ENCODE measurements at regions not wholly inside any gene's neighbourhood (a gene's known extent, or its start where the extent isn't known, plus 50 kb on each side); places are given as distances from the start of the nearest gene placed in this dataset.

GRCh38 chr2:67565761-67566160 is 168.6 kb downstream of the ETAA1 start:
- no peak for TF ChIP-seq POLR2A (IDR thresholded peaks at IDR 0.05)
- no peak for TF ChIP-seq CTCF (IDR thresholded peaks at IDR 0.05)
- no peak overlapping the region for H3K4me3 ChIP-seq (ENCODE audit: low read depth, poor library complexity, severe bottlenecking)
- WGBS, 2 donors, result 71 to 73% methylated on average over 6 of the region's 6 CpGs
- DNase-seq (ENCODE audit: low spot score in 2 of 2), result no peak
- intact Hi-C loops (cut with DNase I; ENCODE audit: low total_unique reads), result no loop called here

GRCh38 chr2:67566285-67566684 is 169.2 kb downstream of the ETAA1 start:
- H3K4me3 ChIP-seq (ENCODE audit: low read depth, poor library complexity, severe bottlenecking), result no peak overlapping the region
- no peak for TF ChIP-seq POLR2A (IDR thresholded peaks at IDR 0.05)
- no peak for TF ChIP-seq CTCF (IDR thresholded peaks at IDR 0.05)
- intact Hi-C loops (cut with DNase I; ENCODE audit: low total_unique reads), result no loop called here
- DNase-seq (ENCODE audit: low spot score in 2 of 2), result no peak

- TF ChIP-seq POLR2A (IDR thresholded peaks at IDR 0.05), result no peak
- TF ChIP-seq CTCF (IDR thresholded peaks at IDR 0.05), result no peak
- 85 to 86% methylated on average over 5 of the region's 5 CpGs for WGBS, 2 donors
- DNase-seq (ENCODE audit: low spot score in 2 of 2), result no peak
- no peak overlapping the region for H3K4me3 ChIP-seq (ENCODE audit: low read depth, poor library complexity, severe bottlenecking)
- intact Hi-C loops (cut with DNase I; ENCODE audit: low total_unique reads), result no loop called here
Measured at GRCh38 chr2:67566958-67567635, 170.0 kb downstream of the ETAA1 start.

- TF ChIP-seq CTCF (IDR thresholded peaks at IDR 0.05) (no peak), POLR2A (IDR thresholded peaks at IDR 0.05) (no peak)
- intact Hi-C loops (cut with DNase I; ENCODE audit: low total_unique reads), result no loop called here
- DNase-seq (ENCODE audit: low spot score in 2 of 2), result no peak
- H3K4me3 ChIP-seq (ENCODE audit: low read depth, poor library complexity, severe bottlenecking), result no peak overlapping the region
Measured at GRCh38 chr2:67567886-67568285, 170.8 kb downstream of the ETAA1 start.

- TF ChIP-seq CTCF (IDR thresholded peaks at IDR 0.05) (no peak), POLR2A (IDR thresholded peaks at IDR 0.05) (no peak)
- WGBS, 2 donors, result 64 to 67% methylated on average over 2 of the region's 2 CpGs
- intact Hi-C loops (cut with DNase I; ENCODE audit: low total_unique reads), result no loop called here
- no peak overlapping the region for H3K4me3 ChIP-seq (ENCODE audit: low read depth, poor library complexity, severe bottlenecking)
- DNase-seq (ENCODE audit: low spot score in 2 of 2), result no peak
Measured at GRCh38 chr2:67570611-67571010, 173.5 kb downstream of the ETAA1 start.

All from lower leg skin (tissue), 4 donors.